HepG2 (cell line): ENCODE measurements at regions not wholly inside any gene's neighbourhood (a gene's known extent, or its start where the extent isn't known, plus 50 kb on each side); places are given as distances from the start of the nearest gene placed in this dataset.

ENCODE experiments used
- CBFB ChIP-seq: sonication (generic); formaldehyde crosslinking; IDR thresholded peaks from 2 replicates; pipeline ENCODE4 v1.4.0; 2020; ENCODE audit warnings: missing genetic modification reagents
- DMAP1 ChIP-seq: IDR thresholded peaks from 2 replicates; pipeline ENCODE4 v1.6.1; 2016
- ELF4 ChIP-seq: sonication (generic); formaldehyde crosslinking; IDR thresholded peaks from 2 replicates; pipeline ENCODE4 v1.5.0; 2020; ENCODE audit warnings: missing genetic modification reagents, mild to moderate bottlenecking, moderate library complexity, borderline replicate concordance
- ETS1 ChIP-seq: sonication (generic); formaldehyde crosslinking; IDR thresholded peaks from 2 replicates; pipeline ENCODE4 v1.4.0; 2020; ENCODE audit warnings: missing genetic modification reagents
- GTF2F1 ChIP-seq: fragments of 150-350 bp; IDR thresholded peaks from 2 replicates; pipeline ENCODE4 v1.6.1; 2014; ENCODE audit warnings: low read length
- HINFP ChIP-seq: sonication (generic); formaldehyde crosslinking; IDR thresholded peaks from 2 replicates; pipeline ENCODE4 v1.4.0; 2020; ENCODE audit warnings: low read depth, mild to moderate bottlenecking, missing genetic modification reagents
- KLF13 ChIP-seq: sonication (generic); formaldehyde crosslinking; IDR thresholded peaks from 2 replicates; pipeline ENCODE4 v1.4.0; 2020; ENCODE audit warnings: mild to moderate bottlenecking, missing genetic modification reagents
- MIXL1 ChIP-seq: IDR thresholded peaks from 2 replicates; pipeline ENCODE4 v1.6.1; 2016
- MNT ChIP-seq: fragments of 450-650 bp; IDR thresholded peaks from 2 replicates; pipeline ENCODE4 v1.6.1; 2016
- NFE2L2 ChIP-seq: fragments of 150-350 bp; IDR thresholded peaks from 2 replicates; pipeline ENCODE4 v1.6.1; 2014; ENCODE audit warnings: low read length
- ONECUT2 ChIP-seq: sonication (generic); formaldehyde crosslinking; IDR thresholded peaks from 2 replicates; pipeline ENCODE4 v1.4.0; 2020; ENCODE audit warnings: missing genetic modification reagents
- PHF8 ChIP-seq: sonication (generic); formaldehyde crosslinking; IDR thresholded peaks from 2 replicates; pipeline ENCODE4 v1.5.0; 2020; ENCODE audit warnings: missing genetic modification reagents
- POGZ ChIP-seq: sonication (generic); formaldehyde crosslinking; IDR thresholded peaks from 2 replicates; pipeline ENCODE4 v1.4.0; 2020; ENCODE audit warnings: mild to moderate bottlenecking, missing genetic modification reagents
- SMAD1 ChIP-seq: sonication (generic); formaldehyde crosslinking; IDR thresholded peaks from 2 replicates; pipeline ENCODE4 v1.4.0; 2020; ENCODE audit warnings: missing genetic modification reagents, low read depth, mild to moderate bottlenecking, borderline replicate concordance
- SMC3 ChIP-seq: IDR thresholded peaks from 2 replicates; pipeline ENCODE4 v1.6.1; 2011; ENCODE audit warnings: low read length, improper control_type of control experiment
- SOX5 ChIP-seq: IDR thresholded peaks from 2 replicates; pipeline ENCODE4 v1.6.1; 2016; ENCODE audit warnings: borderline replicate concordance
- SRF ChIP-seq: IDR thresholded peaks from 2 replicates; pipeline ENCODE4 v1.6.1; 2011; ENCODE audit warnings: mild to moderate bottlenecking, low read depth, low read length, moderate library complexity
- TAF1 ChIP-seq: sonication (generic); formaldehyde crosslinking; IDR thresholded peaks from 2 replicates; pipeline ENCODE4 v1.4.0; 2020; ENCODE audit warnings: missing genetic modification reagents
- ZFP90 ChIP-seq: sonication (generic); formaldehyde crosslinking; IDR thresholded peaks from 2 replicates; pipeline ENCODE4 v1.8.0; 2022; ENCODE audit warnings: missing genetic modification reagents, mild to moderate bottlenecking, inconsistent platforms, borderline replicate concordance
- ZNF124 ChIP-seq: sonication (generic); formaldehyde crosslinking; IDR thresholded peaks from 2 replicates; pipeline ENCODE4 v1.4.0; 2020; ENCODE audit warnings: missing genetic modification reagents
- ZNF276 ChIP-seq: sonication (generic); formaldehyde crosslinking; IDR thresholded peaks from 2 replicates; pipeline ENCODE4 v1.4.0; 2020; ENCODE audit warnings: mild to moderate bottlenecking, low read depth, missing genetic modification reagents
- ZNF607 ChIP-seq: sonication (generic); formaldehyde crosslinking; IDR thresholded peaks from 2 replicates; pipeline ENCODE4 v1.5.1; 2020; ENCODE audit warnings: missing genetic modification reagents, mild to moderate bottlenecking, borderline replicate concordance
- ZNF749 ChIP-seq: sonication (generic); formaldehyde crosslinking; IDR thresholded peaks from 2 replicates; pipeline ENCODE4 v1.8.0; 2022; ENCODE audit warnings: mild to moderate bottlenecking, missing genetic modification reagents, moderate library complexity, borderline replicate concordance
- ZNF878 ChIP-seq: sonication (generic); formaldehyde crosslinking; IDR thresholded peaks from 2 replicates; pipeline ENCODE4 v1.8.1; 2023; ENCODE audit warnings: mild to moderate bottlenecking, missing genetic modification reagents, moderate library complexity
- TF ChIP-seq, protein P1 (sequence below), 2 experiments: sonication (generic) in 1 of 2; formaldehyde crosslinking in 1 of 2; IDR thresholded peaks; 2 replicates each; pipeline versions ENCODE4 v1.5.1 to v1.6.1; 2011 to 2020; ENCODE audit warnings: borderline replicate concordance in 1 of 2, low read depth in 1 of 2, low read length in 1 of 2, mild to moderate bottlenecking in 1 of 2, missing genetic modification reagents in 1 of 2, moderate library complexity in 1 of 2

DNA sequence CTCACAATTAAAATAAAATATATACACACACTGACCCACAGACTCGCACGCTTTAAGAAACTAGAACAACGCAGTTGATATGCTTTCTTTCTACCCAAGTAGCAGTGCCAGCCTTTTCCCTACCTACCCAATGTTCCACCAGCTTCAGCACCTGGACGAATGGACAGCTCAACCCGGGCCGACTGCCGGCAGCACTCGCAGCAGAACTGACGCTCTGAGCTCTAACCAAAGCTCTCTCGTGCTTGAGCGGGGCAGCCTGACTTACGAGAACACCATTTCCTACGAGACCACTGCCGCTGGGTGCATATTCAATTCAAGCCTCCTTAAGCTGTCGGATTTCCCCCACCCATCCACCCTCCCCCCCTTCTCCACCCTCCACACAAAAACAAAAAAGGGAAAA lies 127.4 kb upstream of the DPYD start (continued):
- no peak for TF ChIP-seq ZNF878 (CRISPR knock-in tag)
- TF ChIP-seq MIXL1 (CRISPR knock-in tag) = peak; percentile 45; the same call in 1 of the 2 replicates
- TF ChIP-seq ZNF607 = 0 out of 2 replicates have a peak, but pooled peaks have one; percentile 31
- no peak for TF ChIP-seq ZNF276 (CRISPR knock-in tag)
- no peak for TF ChIP-seq HINFP (CRISPR knock-in tag)
- no peak for TF ChIP-seq SOX5 (CRISPR knock-in tag)
- no peak for TF ChIP-seq ETS1 (CRISPR knock-in tag)
- TF ChIP-seq ZNF749 (CRISPR knock-in tag) = no peak
- TF ChIP-seq CBFB = no peak
- TF ChIP-seq GTF2F1 = no peak
- TF ChIP-seq ZFP90 (CRISPR knock-in tag) = no peak
- TF ChIP-seq TAF1 = no peak
- no peak for TF ChIP-seq DMAP1 (CRISPR knock-in tag)
- TF ChIP-seq ONECUT2 (CRISPR knock-in tag) = 0 out of 2 replicates have a peak, but pooled peaks have one; percentile 48
- no peak for TF ChIP-seq MNT
- no peak for TF ChIP-seq PHF8 (CRISPR knock-in tag)
- TF ChIP-seq KLF13 (CRISPR knock-in tag) = no peak
- TF ChIP-seq, protein P1, sequence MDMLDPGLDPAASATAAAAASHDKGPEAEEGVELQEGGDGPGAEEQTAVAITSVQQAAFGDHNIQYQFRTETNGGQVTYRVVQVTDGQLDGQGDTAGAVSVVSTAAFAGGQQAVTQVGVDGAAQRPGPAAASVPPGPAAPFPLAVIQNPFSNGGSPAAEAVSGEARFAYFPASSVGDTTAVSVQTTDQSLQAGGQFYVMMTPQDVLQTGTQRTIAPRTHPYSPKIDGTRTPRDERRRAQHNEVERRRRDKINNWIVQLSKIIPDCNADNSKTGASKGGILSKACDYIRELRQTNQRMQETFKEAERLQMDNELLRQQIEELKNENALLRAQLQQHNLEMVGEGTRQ (IDR thresholded peaks at IDR 0.05; ENCODE audit: low read depth, low read length) = no peak
- TF ChIP-seq, protein P1 (CRISPR knock-in tag; IDR thresholded peaks at IDR 0.05; ENCODE audit: borderline replicate concordance) = no peak
- no peak for TF ChIP-seq SMAD1 (CRISPR knock-in tag)
- no peak for TF ChIP-seq NFE2L2
- no peak for TF ChIP-seq SMC3
- TF ChIP-seq ELF4 (CRISPR knock-in tag) = no peak
- no peak for TF ChIP-seq POGZ (CRISPR knock-in tag)
- TF ChIP-seq SRF = no peak
- peak; percentile 70; the same call in 1 of the 2 replicates for TF ChIP-seq ZNF124 (CRISPR knock-in tag)
